HG03060 (cell line): ENCODE measurements at regions not wholly inside any gene's neighbourhood (a gene's known extent, or its start where the extent isn't known, plus 50 kb on each side); places are given as distances from the start of the nearest gene placed in this dataset.

Experiments used
- ATAC-seq: cut with Tn5 transposase; IDR thresholded peaks from one replicate; pipeline ENCODE4 v1.9.1; 2021; ENCODE audit warnings: low read depth, moderate number of reproducible peaks; ENCODE audit not compliant: unreplicated experiment

- ATAC-seq, result no peak
Observed at GRCh38 chr2:120893811-120894584, 158.3 kb downstream of the GLI2 start.

DNA sequence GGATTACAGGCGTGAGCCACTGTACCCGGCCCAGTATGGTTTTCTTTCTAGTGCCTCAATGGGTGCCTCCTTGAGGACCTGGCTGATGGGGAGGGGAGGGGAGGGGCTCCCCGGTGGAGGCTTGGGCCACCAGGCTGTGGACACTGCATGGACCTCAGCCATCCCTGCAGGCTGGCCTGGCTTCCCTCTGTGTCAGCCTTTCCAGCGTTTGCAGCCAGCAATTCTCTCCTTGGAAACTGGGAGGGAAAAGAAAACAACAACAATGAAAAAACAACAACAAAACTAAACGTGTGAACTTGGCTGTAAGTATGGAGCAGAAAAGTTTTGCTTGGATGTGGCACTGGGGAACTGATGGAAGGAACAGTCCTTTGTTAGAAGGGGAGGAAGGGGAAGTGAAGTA is 159.3 kb downstream of the GLI2 start:
- ATAC-seq, result no peak

DNA sequence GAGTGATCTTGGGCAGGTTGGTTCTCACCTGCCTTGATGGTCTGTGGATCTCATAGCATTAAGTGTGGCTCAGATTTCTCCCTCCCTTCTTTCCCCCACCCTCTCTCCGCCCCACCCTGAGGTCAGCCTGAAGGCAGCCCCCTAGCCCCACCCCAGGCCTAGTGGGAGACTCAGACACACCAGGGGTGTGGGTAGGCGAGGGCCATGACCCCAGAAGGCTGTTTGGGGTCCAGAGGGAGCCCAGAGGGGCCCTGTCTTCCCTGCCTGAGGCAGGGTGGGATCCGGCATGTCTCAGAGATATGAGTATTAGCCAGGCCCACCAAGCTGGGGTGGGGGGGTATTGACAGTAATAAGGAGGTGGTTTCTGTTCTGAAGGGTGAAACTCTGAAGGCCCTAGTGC is 160.5 kb downstream of the GLI2 start:
- no peak for ATAC-seq

DNA sequence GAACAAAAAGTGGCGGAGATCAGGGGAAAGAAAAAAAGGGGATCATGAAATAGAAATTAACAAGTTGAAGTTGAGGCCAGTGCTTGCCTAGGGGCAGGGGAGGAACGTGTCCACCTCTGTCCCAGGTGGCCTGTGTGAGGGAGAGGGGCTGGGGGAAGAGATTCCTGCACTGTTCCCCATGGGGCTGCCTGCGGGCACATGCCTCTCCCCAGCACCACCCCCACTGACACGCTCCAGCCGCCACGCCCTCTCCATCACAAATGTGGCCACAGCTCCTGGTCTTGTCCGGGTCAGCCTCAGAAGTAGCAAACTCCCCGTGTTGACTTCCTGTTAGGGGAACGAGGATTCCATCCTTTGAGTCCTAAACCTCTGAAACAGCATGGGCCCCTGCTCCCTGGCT is 161.2 kb downstream of the GLI2 start:
- ATAC-seq, result no peak

- no peak for ATAC-seq
Observed at GRCh38 chr2:120897399-120897798, 161.7 kb downstream of the GLI2 start.

DNA sequence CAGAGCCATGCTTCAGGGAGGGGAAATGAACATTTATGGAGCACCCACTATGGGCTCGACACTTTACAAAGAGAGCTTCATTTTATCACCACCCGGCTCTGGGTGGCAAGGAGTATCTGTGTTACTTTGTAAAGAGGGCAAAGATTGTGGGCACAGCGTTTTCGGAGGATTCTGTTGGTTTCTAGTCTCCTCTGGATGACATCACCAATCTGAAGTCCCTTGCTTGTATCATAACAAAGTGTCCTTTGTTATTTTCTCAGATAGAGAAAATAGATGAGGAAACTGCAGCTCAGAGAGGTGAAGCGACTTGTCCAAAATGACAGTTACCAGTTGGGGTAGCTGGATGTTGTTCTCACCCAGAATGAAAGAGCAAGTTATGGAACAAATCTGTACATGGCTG is 162.8 kb downstream of the GLI2 start:
- no peak for ATAC-seq

GRCh38 chr2:120898961-120899750 is 163.5 kb downstream of the GLI2 start:
- no peak for ATAC-seq

GRCh38 chr2:120899771-120900170 is 164.1 kb downstream of the GLI2 start:
- ATAC-seq, result no peak

DNA sequence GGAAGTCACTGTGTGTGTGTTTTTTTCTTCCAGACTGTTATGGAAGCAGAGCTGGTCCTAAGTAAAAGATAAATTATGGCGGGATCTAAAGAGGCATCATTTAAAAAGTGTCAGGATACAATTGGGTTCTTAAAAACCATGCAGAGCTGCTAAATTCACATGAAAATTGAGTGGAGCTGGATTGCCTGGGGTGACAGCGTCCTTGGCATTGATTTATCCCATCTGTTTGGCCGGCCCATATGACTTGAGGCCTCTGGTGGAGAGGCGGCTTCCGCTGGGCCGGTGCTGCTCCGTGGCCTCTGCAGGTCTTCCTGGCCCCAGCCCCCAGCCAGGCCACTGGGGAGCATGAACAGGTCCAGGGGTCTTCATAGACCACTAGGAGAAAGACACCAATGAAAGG is 165.5 kb downstream of the GLI2 start:
- no peak for ATAC-seq

DNA sequence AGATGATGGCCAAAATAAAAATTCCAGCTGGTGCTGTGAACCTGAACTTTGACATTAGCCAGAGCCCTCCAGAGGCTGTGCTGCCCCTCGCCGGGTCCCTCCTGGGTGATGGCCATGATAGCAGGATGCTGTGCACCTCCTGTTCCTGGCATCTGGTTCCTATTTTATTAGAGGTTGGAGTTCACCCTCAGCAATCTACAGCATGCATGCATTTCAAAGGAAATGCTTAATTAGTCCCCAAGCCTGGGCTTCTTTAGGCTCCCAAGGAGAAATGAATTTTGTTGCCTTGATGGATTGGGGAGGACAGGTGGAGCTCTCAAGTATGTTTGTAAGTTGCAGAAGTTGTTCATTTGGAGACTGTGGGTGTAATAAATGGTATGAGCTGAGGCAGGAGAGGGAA is 166.9 kb downstream of the GLI2 start:
- ATAC-seq, result no peak

DNA sequence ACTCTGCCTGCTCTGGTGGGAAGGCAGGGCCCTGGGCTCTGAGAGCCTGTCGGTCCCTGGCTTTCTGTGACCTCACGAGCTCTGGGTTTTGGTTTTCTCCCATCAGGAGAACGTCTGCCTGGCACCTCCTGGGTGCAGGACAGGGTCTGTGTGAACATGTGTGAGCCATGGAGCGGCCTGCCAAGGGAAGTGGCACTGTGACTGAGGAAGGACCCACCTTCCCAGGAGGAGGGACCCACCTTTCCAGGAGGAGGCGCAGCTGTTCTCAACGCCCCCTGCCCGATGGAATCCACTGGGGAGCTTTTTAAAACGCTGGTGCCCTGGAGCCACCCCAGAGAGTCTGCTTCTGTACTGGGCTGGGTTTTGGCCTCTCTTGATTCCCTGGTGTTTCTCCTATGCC is 168.7 kb downstream of the GLI2 start:
- no peak for ATAC-seq

DNA sequence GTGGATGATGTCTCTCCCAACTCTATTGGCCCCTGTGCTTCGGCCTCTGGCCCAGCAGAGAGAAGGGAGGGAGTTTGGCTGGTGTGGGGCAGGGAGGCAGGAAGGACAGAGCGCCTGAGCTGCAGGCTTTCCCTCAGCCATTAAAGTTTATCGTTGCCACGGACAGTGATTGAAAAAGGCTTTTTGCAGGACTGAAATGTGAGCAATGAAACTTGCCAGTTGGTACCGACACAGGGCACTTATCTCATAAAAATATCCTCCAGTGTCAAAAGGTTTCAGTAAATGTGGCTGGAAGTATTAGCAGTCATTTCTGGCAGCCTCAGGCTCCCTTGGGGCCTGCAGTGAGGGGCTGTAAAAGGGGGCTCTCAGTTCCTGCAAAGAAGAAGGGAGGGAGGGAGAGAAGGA is 169.2 kb downstream of the GLI2 start:
- no peak for ATAC-seq

- no peak for ATAC-seq
Observed at GRCh38 chr2:120905298-120905697, 169.6 kb downstream of the GLI2 start.

DNA sequence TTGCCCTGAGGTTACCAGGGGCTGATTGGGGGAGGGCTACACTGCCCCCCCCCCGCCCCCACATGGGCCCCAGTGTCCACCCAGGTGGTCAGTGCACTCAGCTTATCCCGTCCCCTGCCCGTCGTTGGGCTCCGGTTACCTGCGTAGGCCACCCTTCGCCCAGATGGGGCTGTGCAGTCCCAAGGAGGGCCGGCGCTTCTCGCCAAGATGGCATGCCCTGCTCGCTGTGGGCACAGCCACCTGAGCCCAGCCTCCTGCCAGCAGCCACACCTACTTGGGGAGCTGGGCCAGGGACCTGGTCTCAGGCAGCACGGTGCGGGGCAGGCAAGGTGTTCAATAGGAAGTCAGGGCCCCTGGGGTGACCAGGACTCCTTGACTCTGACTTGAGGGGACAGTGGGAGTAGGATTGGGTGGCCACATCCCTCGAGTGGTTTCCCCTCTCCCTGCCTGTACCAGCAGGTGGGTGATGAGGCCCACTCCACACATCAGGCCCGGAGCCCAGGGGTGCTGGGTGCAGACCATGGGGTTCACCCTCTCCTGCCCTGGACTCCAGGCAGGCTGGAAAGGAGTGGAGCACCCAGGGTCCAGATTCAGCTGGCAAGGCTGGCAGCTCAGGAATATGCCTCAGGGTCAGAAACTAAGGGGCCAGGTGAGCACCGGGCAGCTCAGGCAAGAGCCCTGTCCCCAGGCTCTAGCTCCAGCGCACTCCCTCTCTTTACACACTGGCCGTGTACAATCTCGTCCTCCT is 170.3 kb downstream of the GLI2 start:
- no peak for ATAC-seq

- no peak for ATAC-seq
Observed at GRCh38 chr2:120906914-120907313, 171.2 kb downstream of the GLI2 start.

DNA sequence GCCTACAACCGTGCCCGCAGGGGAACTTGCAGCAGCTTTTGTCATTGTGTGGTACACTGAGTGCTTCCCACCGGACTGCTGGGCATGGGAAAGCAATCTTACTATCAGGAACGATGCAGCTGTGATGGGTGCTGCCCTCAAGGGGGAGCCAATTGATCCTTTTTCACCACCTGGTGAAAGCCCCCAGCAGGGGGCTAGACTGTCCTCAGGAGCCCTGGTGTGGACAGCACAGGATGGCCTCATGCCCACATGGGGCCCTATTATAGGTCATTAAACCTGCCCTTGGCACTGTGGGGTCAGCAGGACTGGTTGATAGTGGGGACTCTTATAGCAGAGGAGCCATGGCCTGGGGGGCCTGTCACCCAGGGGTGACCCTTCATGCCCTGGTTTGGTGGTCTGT is 172.2 kb downstream of the GLI2 start:
- no peak for ATAC-seq

GRCh38 chr2:120908314-120908975 is 172.8 kb downstream of the GLI2 start:
- no peak for ATAC-seq

- ATAC-seq, result no peak
Observed at GRCh38 chr2:120909102-120909501, 173.4 kb downstream of the GLI2 start.

DNA sequence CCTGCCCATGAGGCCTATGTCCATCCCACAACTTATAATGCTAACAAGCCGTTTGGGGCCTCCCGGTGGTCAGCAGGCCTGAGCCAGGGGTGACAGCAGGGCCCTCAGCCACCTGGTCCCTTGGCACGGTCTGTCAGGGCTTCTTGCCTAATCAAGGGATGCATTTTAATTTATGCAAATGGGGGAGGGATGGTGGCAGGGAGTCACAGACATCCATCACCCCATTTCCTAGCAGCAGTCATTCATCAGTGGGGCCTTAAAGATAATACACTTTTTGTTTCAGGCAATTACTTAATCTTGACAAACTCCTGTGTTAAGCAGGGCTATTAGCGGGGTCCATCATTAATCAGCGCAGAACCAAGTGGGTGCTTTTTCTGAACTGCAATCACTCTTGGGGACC is 174.5 kb downstream of the GLI2 start:
- no peak for ATAC-seq

DNA sequence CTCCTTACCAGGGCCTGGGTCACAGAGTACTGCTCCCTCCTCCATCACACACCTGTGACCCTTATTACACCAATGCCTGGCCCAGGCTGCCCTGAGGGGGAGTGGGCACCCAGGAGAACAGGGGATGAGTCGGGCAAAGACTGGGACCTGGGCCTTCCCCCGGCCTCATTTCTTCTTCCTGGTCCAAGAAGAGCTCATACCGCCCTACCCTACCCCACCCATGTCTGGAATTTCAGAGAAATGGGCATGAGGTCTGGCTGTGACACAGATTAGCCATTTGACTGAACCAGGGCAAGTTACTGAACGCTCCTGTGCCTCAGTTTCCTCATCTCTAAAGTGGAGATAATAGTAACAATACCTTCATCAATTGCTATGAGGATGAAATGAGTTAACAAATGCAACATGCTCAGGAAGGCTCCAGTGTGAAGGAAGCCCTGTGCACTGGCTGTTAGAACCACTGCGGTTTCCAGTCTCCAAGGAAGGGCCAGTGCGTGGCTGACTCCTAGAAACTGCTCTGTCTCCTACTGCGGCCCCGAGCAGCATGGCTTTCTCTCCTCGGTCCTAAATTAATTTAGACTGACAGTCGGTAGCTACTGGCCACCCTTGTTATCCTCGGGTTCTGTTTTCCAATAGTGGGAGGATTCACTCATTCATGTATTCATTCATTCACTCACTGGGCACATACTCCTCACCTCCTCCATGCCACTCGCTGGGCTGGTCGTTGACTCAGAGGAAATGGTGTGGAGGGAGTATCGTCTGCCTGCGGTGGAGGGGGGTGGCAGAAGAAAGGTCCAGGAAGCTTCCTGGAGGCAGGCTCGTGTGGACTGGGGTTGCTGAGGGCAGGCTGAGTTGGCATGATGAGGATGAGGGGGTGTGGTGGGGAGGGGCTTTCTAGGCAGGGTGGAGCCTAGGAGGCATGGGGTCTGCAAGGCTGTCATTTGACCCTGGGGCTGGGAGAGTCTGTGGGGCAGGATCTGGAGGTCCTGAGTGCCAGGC is 175.6 kb downstream of the GLI2 start:
- no peak for ATAC-seq
